ENCODE measurements at regions not wholly inside any gene's neighbourhood (a gene's known extent, or its start where the extent isn't known, plus 50 kb on each side); places are given as distances from the start of the nearest gene placed in this dataset.

DNA sequence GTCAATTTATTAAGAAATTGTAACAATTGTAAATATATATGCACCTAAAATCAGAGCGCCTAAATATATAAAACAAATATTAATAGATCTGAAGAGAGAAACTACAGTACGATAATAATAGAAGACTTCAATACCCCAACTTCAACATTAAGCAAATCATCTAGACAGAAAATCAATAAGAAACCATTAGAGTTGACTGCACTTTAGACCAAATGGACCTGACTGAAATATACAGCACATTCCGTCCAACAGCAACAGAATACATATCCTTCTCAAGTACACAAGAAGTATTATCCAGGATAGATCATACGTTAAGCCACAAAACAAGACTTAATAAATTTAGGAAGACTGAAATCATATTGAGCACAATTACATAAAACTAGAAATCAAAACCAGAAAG, 208.7 kb downstream of the MED10 start:
- no peak for DNase-seq (ENCODE audit: low read depth in 2 of 2)

DNA sequence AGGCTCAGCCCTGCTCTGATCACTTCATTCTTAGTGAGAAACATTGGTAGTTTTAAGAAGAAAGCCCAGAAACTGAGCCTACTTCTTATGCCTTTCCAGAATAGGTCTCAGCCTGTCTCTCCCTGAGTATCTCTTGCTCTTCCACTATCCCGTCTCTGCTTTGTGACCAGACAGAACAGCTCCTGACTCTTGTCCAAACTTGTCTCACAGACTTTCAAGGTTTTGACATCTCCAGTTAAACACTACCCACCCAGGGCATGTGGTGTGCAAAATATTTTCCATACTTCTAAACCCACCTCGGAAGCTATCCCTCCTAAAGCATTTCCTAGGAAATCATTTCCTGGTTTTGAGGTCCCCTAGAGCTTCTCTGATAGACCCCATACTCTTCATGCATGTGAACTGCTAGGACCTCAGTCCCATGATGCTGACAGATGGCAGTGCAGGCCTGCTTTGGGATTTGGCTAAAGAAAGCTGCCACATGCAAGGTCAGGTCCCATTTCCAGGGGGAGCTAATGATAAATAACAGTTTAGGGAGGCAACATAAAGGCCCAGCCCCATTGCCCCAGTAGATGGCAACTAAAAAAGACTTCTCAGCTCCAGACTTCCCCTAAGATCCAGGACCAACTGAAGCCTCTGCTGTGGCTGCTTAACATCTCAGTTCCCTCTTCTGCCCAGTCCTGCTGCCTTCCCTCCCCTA, 211.5 kb downstream of the MED10 start:
- DNase-seq (ENCODE audit: low read depth in 2 of 2) = no peak

DNA sequence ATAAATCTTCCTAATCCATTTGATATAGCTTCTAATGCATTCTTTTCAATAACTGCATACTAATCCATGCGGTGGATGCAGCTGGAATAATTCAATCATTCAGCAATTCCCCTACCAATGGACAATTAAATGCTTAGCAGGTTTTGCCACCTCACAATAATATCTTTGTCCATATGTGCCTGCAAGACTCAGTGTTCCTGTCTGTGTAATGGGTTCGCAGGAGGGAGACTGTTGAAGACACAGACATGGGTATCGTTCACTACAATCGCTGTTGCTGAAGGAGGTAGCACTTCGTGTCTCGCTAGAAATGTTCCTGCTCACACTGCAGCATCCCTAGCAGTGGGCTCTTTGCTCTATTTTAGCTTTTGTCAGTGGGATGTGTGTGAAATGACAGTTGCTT, 214.4 kb downstream of the MED10 start:
- DNase-seq (ENCODE audit: low read depth in 2 of 2) = no peak

DNA sequence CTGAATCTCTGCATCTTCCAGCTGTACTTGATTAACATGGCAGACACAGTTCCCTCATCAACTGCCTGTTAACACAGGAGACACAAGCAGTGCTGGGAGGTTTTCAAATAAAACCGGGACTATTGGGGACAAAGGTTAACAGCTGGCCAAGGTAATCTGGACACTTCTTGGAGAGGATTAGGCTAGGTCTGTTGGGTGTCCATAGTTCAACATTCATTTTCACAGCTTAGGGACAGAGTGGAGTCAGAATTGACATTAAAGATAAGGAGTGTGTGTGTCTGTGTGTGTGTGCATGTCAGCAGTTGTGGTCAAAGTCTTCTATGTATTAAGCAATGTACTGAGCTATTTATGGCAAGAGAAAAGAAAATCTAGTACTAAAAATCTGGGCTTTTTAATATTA, 216.2 kb downstream of the MED10 start:
- no peak for DNase-seq (ENCODE audit: low read depth in 2 of 2)

DNA sequence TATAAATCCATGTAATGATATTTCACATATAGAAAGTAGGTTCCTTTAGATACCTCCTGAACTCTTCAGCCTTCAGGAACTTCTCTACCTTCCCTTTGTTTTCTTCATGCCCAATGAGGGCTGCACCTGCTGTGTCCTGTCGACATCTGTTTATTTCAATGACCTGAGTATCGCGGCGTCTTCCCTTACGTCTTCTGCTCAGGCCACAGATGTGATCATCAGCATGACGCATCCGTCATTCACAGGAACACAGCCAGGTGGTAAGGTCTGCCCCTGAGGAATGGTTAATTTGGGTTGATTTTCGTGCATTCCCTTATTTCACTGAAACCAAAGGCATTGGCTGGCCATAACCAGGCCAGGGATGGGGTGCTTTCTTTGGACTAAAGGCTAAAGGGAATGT, 217.1 kb downstream of the MED10 start:
- DNase-seq (ENCODE audit: low read depth in 2 of 2) = no peak

DNA sequence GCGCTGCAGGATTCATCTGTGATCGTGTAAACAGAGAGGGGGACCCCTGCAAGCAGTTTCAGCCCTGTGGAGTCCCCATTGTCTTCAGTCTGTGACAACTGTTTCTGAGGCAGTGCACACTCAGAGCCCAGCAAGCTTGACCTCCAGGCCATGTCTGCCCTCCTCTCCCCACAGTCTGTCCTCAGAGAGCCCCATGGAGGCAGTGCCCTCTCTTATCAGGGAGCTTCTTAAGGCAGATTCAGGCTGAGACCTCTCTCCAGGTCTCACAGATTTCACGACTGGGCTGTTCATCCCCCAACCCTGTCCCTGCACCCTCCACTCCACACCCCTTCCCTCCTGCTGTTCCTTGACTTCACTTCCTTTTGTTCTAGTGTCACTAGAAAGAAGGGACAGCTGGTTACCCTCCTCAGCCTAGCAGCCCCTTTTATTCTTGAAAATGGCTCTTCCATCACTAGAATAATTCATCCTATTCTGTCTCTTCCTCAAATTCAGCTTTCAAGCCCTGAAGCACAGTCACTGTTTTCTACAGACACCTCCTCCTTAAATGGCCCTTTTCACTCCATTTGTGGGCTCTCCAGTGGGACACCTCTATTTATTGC, 218.4 kb downstream of the MED10 start:
- DNase-seq (ENCODE audit: low read depth in 2 of 2) = no peak

DNA sequence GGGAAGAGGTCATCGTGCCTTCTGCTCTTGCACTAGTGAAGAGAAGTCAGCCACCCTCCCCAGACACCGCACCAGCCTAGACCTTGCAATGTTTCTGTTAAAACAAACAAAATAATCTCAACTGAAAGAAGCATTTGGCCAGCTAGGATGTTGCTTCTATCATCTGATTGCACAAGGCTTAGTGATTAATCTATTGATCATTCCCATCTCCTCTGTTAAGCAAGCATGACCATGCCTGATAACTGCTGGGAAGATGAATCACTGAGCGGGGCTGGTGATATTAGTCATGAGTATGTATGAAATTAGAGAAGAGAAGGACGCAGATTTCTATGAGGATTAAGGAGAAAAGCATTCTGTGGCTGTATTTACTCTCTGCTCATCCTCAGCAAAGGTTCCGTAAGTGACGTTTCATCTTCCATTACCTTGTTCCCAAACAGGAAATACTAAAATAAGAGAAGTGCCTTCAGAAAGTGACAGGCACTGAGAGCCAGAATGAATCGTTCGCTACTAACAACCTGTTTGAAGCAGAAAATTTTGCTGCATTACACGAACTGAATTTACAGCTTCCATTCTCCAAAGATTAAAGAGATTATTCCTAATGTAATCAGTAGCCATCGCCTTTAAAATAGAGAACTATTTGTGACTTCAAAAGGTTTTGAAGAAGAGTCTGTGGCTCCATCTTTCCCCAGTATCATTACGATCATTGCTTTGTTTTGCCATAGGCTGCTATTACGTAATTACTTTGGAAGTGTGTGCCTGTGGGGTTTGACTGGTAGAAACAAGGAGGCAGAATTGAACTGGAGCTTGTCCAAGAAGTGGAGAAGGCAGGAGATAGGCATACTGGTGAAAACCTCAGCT, 219.1 kb downstream of the MED10 start:
- DNase-seq (ENCODE audit: low read depth in 2 of 2) = no peak

DNA sequence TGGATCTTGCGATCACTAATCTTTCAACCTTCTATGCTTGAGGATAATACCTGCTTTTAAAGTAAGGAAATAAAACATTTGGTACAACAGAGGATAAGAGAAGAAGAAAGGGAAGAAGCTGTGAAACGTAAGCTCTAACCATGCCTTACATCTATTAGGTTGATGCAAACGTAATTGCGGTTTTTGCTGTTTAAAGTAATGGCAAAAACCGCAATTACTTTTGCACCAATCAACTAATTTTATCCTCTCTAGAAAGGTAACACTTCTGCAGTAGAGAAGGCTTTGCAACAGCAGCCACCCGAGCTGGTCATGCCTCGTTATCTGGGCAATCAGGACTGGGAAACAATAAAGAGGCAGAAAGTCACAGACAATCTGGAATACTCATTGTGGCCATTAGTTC, 224.1 kb downstream of the MED10 start:
- DNase-seq (ENCODE audit: low read depth in 2 of 2) = no peak

DNA sequence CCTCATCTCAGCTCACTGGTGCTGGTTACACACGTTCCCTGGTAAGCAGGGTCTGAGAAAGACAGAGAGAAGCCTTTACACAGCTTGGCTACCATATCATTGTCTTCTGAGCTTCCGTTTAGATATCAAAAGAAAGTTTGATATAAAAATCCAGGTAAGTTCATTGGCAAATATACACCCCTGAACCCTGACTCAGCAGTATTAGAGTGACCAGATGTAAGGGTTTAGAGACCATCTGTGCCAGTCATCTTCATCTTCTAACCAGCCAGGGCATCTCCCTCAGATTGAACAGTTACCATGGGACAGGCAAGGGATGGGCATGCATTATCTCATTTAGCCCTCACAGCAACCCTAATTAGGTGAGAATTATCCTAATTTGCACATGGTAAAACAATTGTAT, 232.1 kb downstream of the MED10 start:
- no peak for DNase-seq (ENCODE audit: low read depth in 2 of 2)

DNA sequence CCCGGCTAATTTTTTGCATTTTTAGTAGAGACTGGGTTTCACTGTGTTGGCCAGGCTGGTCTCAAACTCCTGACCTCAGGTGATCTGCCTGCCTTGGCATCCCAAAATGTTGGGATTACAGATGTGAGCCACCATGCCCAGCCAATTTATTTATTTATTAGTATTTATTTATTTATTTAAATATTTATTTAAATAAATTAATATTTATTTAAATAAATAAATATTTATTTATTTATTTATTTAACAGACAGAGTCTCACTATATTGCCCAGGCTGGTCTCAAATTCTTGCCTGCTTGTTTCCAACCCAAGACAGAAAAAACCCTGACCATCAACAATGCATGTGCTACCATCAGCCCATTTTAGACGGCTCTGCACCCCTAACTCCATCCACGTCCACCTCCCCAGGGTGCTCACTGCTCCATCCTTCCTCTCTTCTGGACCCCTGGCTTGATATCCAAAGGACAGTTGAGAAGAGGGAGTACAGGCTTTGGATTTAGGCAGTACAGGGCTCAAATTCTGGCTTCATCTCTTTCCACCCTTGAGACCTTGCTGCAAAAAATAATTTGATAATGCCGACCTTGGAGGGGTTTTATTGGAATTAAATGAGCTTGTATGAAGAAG, 232.6 kb downstream of the MED10 start:
- DNase-seq (ENCODE audit: low read depth in 2 of 2) = no peak

DNA sequence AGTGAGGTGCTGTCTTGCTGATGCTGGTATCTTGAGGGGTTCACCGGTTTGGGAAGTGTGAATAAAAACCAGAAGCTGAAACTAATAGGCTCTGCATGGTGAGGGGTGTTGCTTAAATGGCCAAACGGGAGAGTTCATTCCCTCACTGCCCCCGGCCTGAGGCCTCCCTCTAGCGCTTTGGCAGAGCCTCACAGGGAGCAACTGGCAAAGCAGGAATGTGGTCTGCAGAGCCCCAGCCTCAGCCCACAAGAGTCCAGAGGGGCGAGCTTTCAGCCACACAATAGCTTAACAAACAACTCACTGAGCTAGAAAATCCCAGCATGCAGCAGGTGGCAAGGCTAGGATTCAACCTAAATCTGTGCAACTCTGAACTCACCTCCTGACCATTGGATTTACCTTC, 234.8 kb downstream of the MED10 start:
- DNase-seq (ENCODE audit: low read depth in 2 of 2) = no peak

DNA sequence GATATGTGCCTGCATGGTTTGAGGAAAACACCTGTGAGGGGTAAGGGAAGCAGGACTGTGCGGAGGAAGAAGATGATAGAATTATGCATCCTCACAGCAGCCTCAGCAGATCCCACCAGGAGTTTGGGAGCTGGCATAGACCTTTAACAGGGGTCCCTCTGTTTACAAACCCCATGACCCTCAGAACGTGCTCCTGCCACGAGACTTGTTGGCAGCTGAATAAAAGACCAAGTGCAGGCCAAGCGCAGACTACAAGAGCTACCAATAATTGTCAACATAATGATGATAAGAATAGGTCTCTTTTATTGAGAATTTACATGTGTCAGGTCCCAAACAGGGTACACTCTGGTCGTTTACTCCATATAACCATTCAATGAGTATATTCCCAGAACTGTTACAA, 236.0 kb downstream of the MED10 start:
- DNase-seq (ENCODE audit: low read depth in 2 of 2) = no peak

DNA sequence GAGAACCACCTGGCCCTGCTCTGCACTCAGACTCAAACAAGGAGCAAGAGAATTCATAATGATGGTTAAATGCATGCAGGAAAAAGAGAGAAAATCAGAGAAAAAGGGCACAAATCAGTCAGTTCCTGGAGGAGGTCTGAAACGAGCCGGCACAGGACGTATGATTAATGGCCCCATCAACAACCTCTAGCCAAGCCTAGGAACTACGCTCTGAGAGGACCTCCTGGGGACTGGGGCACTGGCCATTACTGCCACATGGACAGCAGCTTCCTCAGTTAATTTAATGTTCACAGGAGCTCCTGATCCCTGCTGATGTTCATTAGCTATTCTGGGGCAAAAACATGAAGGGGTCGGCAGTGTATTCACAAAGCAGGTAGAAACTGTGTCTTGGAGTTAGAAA, 238.1 kb downstream of the MED10 start:
- no peak for DNase-seq (ENCODE audit: low read depth in 2 of 2)

DNA sequence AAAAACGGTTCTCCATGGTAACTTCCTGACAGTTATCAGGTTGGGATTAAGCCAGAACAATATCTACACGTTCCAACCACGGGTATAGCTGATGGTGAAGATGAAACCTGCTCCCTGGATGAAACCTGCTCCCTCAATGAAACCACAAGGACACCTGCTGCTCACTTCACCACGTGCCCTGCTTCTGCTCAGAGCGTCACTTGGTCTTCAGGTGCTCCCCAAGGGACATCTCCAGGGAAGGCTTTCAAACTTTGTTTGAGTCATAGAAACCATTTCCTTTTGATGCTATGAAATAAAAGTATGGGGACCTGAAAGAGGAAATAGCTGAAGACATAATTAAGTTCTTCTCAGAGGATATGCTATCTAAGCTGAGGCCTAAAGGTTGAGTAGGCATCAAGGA, 242.4 kb downstream of the MED10 start:
- DNase-seq (ENCODE audit: low read depth in 2 of 2) = no peak

DNA sequence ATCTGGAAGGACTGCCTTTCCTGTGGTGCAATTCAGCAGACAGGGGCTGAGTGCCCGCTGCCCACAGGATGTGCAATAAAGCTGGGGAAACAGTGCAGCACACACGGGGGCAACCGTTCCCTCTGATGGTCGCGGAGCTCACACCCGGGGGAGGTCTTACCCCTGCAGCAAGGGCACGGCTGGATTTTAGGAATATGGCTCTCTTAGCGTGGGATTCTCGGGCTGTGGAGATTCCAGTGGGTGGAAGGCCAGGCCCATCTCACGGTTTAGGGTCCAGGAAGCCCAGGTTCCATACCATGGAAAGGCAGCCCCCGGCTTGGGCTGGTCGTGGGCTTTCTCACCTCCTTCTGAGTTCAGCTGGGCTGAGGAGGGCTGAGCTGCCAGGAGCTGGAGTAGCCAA, 244.1 kb downstream of the MED10 start:
- no peak for DNase-seq (ENCODE audit: low read depth in 2 of 2)

DNA sequence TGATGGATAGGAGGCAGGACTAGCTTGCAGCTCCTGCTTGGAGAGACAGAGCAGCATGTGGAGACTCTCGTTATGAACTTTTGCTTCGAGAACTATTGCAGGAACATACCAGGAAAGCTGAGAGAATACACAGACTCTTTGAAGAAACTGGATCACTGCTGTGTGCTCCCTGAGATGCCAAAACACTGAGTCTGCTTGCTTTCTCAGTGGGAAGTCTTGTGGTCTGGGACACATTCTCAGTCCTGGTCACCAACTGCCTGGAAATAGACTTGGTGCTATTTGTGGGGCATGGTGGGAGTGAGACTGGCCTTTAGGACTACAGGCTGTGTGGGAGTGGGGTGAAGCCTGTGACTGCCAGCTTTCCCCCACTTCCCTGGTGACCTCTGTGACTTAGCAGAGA, 252.6 kb downstream of the MED10 start:
- DNase-seq (ENCODE audit: low read depth in 2 of 2) = no peak

DNA sequence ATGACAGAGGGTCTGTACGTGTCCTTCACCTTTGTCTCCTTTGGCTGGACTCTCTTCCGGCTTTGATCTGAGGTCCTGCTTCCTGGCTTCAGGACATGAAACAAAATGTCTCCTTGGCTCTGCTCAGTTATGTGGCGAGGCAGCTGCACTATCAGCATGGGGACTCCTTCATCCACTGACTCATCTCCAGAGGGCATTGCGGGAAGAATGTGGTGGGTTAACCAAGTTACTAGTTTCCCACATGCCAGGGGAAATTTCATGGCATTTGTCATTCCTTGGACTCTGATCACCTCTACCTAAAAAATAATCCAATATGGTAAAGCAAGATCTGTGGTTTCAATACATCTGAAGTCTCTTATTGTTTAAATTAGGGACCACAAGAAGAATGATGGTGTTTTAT, 259.7 kb downstream of the MED10 start:
- DNase-seq (ENCODE audit: low read depth in 2 of 2) = no peak

DNA sequence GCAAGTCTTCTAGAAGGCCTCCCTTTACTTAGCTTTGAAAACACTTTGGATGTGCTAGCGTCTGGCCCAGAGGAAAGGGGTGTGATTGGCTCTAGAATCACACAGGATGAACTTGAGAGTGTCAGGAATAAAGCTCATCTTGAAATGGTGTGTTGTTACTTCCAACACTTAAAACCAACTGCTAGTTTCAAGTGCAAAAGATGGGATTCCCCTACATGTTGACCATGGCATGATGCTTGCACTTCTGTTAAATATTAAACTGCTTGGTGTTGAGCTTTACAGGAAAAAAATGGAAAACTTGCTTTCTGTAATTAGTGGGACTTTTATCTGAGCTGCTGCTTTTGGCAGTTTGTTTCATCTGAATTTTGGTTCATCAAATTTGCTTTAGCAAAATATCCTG, 261.1 kb downstream of the MED10 start:
- DNase-seq (ENCODE audit: low read depth in 2 of 2) = no peak

DNA sequence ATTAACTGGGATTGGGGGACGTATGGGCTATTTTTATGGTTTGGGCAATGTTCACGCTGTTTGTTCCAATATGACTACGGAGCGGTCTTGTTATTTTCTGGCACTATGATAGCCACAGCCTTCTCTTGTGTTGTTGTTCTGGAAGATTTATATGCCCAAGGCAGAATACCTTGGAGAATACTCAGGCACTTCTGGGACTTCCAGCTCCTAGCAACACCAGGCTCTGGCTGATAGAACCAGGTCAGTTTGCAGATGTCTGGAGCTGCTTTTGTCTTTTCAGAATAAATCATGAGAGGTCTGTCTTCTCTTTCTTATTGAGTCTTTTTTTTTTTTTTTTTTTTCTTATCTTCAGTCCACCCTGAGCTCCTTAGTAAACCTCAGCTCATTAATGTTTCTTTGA, 262.5 kb downstream of the MED10 start:
- no peak for DNase-seq (ENCODE audit: low read depth in 2 of 2)

DNA sequence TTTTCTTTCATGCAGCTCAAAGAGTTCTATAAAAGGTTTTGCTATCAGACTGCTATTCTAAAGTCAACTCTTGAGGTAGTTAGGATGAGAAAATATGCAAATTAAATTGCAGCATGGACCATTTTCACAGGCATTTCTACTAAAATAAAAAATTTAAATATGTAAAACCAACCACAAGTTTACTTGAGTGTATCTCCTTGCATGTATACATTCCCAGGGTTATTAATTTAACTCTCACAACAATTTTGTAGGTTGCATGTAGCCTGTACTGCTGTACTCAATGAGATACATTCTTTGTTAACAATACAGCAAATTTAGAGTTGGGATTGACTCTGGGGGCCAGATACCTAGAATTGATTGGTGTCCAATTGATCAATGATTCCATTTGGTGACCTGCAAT, 265.8 kb downstream of the MED10 start:
- no peak for DNase-seq (ENCODE audit: low read depth in 2 of 2)

DNA sequence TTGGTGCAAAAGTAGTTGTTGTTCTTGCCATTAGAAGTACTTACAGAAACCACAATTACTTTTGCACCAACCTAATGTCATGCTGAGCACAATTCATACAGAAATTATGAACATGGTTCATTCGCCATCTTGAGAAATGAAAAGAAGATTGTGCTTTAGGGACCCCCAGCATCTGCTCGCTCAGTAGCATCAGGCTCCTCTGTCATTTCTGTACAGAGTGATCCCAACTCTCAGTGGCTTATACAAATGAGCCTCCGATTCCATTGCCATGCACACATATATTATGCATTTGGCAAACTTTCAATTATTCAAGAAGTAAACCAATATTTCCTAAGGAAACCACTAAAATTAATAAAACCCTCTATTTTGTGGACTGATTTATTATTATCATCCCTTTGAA, 266.2 kb downstream of the MED10 start:
- no peak for DNase-seq (ENCODE audit: low read depth in 2 of 2)

DNA sequence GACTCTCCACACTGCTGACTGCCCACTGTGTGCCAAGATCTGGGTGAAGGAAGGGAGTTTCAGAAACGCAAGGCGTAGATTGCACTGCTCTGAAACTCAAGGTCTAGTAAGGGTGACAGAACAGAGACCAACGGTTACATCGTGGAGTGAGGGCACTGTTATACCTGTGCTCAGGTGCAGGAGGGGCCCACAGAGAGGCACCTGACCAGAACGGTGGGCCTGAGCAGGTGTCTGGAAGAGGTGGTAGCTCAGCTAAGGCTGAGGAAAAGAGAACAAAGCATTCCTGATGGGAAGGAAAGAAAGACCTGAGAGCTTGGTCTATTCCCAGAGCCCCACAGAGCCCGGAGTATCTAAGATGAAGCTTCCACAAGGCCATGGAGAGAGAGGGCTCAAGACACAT, 267.2 kb downstream of the MED10 start:
- DNase-seq (ENCODE audit: low read depth in 2 of 2) = no peak

All from stimulated activated CD8-positive, alpha-beta memory T cell treated with anti-CD3 and anti-CD28 coated beads, Interleukin-2, amount 100 ng/mL, for 48 hours (primary cell).